PC-9 (cell line): ENCODE measurements at regions not wholly inside any gene's neighbourhood (a gene's known extent, or its start where the extent isn't known, plus 50 kb on each side); places are given as distances from the start of the nearest gene placed in this dataset.

Experiments used
- CTCF ChIP-seq: fragments of 200-600 bp; sonication (generic); conservative IDR thresholded peaks from 2 replicates; pipeline ENCODE4 v1.6.1; 2017; ENCODE audit warnings: mixed run types, antibody characterized with exemption, mild to moderate bottlenecking, moderate library complexity
- EZH2 ChIP-seq: fragments of 200-600 bp; sonication (generic); IDR thresholded peaks from 2 replicates; pipeline ENCODE4 v1.8.0; 2017; ENCODE audit warnings: antibody characterized with exemption, low read depth

- TF ChIP-seq CTCF: no peak
- no peak for TF ChIP-seq EZH2
These were observed 61.3 kb upstream of the BRD7 start for GRCh38 chr16:50430076-50430475.
